Glutamatergic neuron (in vitro differentiated cells): ENCODE measurements at regions not wholly inside any gene's neighbourhood (a gene's known extent, or its start where the extent isn't known, plus 50 kb on each side); places are given as distances from the start of the nearest gene placed in this dataset.
"Not testable (repeated sequence)": the region's sequence is repeated elsewhere in the genome, so short reads cannot be mapped to it uniquely, and the experiment has no call there.

Experiments used
- DNase-seq: peaks from one replicate; pipeline ENCODE4 v3.0.0; 2022
- H3K27ac Mint-ChIP-seq: one replicate; pipeline ENCODE4 v1.8.0; 2020; ENCODE audit warnings: mild to moderate bottlenecking, mixed read lengths, inconsistent platforms; ENCODE audit not compliant: unreplicated experiment
- H3K27me3 Mint-ChIP-seq: one replicate; pipeline ENCODE4 v1.8.0; 2020; ENCODE audit warnings: mild to moderate bottlenecking, moderate library complexity, mixed read lengths, inconsistent platforms; ENCODE audit not compliant: unreplicated experiment
- H3K36me3 Mint-ChIP-seq: one replicate; pipeline ENCODE4 v1.8.0; 2020; ENCODE audit warnings: mild to moderate bottlenecking, mixed read lengths, inconsistent platforms; ENCODE audit not compliant: unreplicated experiment
- H3K4me1 Mint-ChIP-seq: one replicate; pipeline ENCODE4 v1.8.0; 2020; ENCODE audit warnings: mild to moderate bottlenecking, low read depth, mixed read lengths, inconsistent platforms; ENCODE audit not compliant: unreplicated experiment
- H3K4me3 Mint-ChIP-seq: one replicate; pipeline ENCODE4 v1.8.0; 2020; ENCODE audit warnings: mild to moderate bottlenecking, mixed read lengths, inconsistent platforms; ENCODE audit not compliant: unreplicated experiment
- H3K9me3 Mint-ChIP-seq: one replicate; pipeline ENCODE4 v1.8.0; 2020; ENCODE audit warnings: mild to moderate bottlenecking, moderate library complexity, mixed read lengths, inconsistent platforms; ENCODE audit not compliant: unreplicated experiment
- TF ChIP-seq, protein P1 (sequence below): fragments of 200-600 bp; sonication (generic); IDR thresholded peaks from one replicate; pipeline ENCODE4 v1.5.0; 2021; ENCODE audit not compliant: partially characterized antibody, unreplicated experiment

DNA sequence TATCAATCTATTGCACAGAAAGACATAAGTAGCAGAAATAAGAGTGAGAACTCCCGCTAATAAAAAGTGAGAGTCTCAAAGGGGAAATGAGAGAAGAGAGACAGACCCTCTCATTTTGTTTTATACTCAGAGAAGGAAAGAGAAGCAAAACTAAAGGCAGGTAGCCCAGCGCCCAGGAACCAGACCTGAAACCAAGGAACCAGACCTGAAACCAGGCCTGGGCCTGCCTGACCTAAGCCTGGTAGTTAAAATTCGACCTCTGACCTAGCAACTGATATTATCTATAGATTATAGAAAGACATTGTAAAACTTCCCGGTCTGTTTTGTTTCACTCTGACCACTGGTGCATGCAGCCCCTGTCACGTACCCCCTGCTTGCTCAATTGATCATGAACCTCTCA lies 134.5 kb upstream of the SEMA6A start:
- Mint-ChIP-seq H3K27ac (no peak overlapping the region), H3K9me3 (no peaks in the 10 kb centered on the region), H3K4me1 (no peaks in the 10 kb centered on the region), H3K36me3 (no peaks in the 10 kb centered on the region), H3K27me3 (peaks cover 2% of the 10 kb centered on the region), H3K4me3 (no peak overlapping the region)
- no peak for DNase-seq
- TF ChIP-seq, protein P1, sequence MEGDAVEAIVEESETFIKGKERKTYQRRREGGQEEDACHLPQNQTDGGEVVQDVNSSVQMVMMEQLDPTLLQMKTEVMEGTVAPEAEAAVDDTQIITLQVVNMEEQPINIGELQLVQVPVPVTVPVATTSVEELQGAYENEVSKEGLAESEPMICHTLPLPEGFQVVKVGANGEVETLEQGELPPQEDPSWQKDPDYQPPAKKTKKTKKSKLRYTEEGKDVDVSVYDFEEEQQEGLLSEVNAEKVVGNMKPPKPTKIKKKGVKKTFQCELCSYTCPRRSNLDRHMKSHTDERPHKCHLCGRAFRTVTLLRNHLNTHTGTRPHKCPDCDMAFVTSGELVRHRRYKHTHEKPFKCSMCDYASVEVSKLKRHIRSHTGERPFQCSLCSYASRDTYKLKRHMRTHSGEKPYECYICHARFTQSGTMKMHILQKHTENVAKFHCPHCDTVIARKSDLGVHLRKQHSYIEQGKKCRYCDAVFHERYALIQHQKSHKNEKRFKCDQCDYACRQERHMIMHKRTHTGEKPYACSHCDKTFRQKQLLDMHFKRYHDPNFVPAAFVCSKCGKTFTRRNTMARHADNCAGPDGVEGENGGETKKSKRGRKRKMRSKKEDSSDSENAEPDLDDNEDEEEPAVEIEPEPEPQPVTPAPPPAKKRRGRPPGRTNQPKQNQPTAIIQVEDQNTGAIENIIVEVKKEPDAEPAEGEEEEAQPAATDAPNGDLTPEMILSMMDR, result no peak

DNA sequence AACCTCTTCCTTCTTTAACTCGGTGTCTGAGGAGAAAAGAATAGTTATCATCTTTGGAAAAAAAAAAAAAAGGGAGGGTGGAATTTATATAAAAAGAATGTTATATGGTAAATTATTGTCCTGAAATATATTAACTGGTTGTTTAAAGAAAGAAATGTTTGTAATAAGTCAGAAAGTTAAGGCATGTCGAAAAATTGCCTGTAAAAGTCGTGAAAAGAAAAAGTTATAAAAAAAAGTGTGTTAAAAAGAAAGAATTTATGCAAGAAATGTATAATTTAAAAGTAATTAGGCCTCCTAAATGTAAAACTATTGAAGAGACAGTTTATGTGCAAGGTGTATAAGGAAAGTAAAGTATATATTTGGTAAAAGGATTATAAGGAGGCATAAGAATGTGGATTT lies 130.5 kb upstream of the SEMA6A start:
- not testable (repeated sequence) for DNase-seq, H3K4me1 Mint-ChIP-seq, H3K9me3 Mint-ChIP-seq, H3K27ac Mint-ChIP-seq, H3K27me3 Mint-ChIP-seq, H3K4me3 Mint-ChIP-seq, H3K36me3 Mint-ChIP-seq

DNA sequence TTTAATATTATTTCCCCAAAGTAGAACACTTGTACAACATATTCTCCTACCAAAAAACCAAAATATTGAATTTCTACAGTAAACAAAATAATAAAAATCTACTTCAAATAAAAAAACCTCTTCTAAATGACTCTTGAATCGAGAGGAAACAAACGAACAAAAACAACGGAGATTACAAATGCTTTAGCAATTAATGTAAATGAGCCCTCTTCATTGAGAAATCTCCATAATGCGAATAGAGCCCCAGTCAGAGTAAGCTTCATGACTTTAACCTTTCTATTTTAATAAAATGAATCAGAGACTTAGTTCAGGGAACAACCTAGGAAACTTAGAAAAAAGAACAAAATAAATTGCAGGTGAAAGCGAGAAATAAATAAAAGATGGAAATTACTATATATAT lies 129.3 kb upstream of the SEMA6A start:
- no peaks in the 10 kb centered on the region for H3K4me1 Mint-ChIP-seq
- DNase-seq, result no peak
- no peaks in the 10 kb centered on the region for H3K36me3 Mint-ChIP-seq
- H3K9me3 Mint-ChIP-seq, result no peaks in the 10 kb centered on the region
- no peaks in the 10 kb centered on the region for H3K27me3 Mint-ChIP-seq
- H3K27ac Mint-ChIP-seq, result no peak overlapping the region
- TF ChIP-seq, protein P1, result no peak
- H3K4me3 Mint-ChIP-seq, result no peak overlapping the region

DNA sequence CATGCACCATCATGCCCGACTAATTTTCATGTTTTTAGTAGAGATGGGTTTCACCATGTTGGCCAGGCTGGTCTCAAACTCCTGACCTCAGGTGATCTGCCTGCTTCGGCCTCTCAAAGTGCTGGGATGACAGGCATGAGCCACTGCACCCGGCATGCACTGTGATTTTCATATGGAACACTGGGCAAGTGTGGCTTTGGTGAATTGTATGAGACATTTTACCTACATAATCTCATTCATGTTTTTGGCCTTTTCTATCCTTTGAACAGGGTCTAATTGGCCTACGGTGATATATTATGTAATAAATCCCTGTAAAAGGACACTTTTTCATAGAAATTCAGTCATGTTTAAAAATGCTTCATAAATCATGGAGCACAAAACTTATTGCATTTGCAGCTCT lies 128.7 kb upstream of the SEMA6A start:
- H3K4me3 Mint-ChIP-seq, result no peak overlapping the region
- H3K4me1 Mint-ChIP-seq, result no peaks in the 10 kb centered on the region
- H3K27ac Mint-ChIP-seq, result no peak overlapping the region
- H3K9me3 Mint-ChIP-seq, result no peaks in the 10 kb centered on the region
- DNase-seq, result no peak
- no peaks in the 10 kb centered on the region for H3K27me3 Mint-ChIP-seq
- TF ChIP-seq, protein P1, result no peak
- H3K36me3 Mint-ChIP-seq, result no peaks in the 10 kb centered on the region

DNA sequence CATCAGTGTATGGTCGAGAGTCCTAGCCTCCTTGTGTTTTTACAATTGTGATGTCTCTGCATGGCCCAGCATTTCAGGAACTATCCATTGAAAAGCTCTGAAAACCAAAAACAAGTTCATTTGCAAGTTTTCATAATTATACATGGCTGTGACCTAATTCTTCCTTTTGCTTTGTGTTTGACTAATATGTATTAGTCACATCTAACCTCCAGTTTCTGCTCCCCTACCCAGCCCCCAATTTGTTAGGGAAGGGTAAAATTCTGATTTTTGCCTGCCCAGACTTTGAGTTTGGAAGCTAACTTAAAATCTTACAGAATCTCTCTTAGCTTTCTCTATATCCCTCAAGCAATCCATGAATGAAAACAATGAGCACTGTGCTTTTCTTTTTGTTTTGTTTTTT lies 128.2 kb upstream of the SEMA6A start:
- no peak overlapping the region for H3K4me3 Mint-ChIP-seq
- no peaks in the 10 kb centered on the region for H3K36me3 Mint-ChIP-seq
- no peaks in the 10 kb centered on the region for H3K9me3 Mint-ChIP-seq
- no peak overlapping the region for H3K27ac Mint-ChIP-seq
- TF ChIP-seq, protein P1, result no peak
- no peak for DNase-seq
- H3K27me3 Mint-ChIP-seq, result no peaks in the 10 kb centered on the region
- H3K4me1 Mint-ChIP-seq, result no peaks in the 10 kb centered on the region

DNA sequence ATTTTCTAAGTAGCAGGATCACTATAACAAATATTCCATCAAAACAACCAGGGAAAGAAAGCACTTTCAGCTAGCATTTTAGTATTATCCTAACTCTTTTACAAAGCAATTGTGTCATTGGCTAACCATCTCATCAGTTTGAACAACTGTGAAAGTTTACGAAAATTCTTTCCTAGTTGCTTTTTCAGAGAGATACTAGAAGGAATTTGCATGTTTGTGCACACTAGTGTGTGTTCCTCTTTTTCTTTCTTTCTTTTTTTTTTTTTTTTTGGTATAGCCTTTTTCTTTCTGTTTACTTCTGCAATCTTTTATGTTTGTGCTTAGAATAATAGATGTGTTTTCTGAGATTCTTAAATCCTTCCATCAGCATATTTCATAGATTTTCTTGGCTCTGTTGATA lies 124.7 kb upstream of the SEMA6A start:
- H3K4me3 Mint-ChIP-seq, result no peak overlapping the region
- H3K9me3 Mint-ChIP-seq, result peaks cover 2% of the 10 kb centered on the region
- TF ChIP-seq, protein P1, result no peak
- peaks cover 3% of the 10 kb centered on the region for H3K4me1 Mint-ChIP-seq
- no peaks in the 10 kb centered on the region for H3K27me3 Mint-ChIP-seq
- no peaks in the 10 kb centered on the region for H3K36me3 Mint-ChIP-seq
- DNase-seq, result no peak
- no peak overlapping the region for H3K27ac Mint-ChIP-seq
